ENCODE measurements at regions not wholly inside any gene's neighbourhood (a gene's known extent, or its start where the extent isn't known, plus 50 kb on each side); places are given as distances from the start of the nearest gene placed in this dataset.

DNA sequence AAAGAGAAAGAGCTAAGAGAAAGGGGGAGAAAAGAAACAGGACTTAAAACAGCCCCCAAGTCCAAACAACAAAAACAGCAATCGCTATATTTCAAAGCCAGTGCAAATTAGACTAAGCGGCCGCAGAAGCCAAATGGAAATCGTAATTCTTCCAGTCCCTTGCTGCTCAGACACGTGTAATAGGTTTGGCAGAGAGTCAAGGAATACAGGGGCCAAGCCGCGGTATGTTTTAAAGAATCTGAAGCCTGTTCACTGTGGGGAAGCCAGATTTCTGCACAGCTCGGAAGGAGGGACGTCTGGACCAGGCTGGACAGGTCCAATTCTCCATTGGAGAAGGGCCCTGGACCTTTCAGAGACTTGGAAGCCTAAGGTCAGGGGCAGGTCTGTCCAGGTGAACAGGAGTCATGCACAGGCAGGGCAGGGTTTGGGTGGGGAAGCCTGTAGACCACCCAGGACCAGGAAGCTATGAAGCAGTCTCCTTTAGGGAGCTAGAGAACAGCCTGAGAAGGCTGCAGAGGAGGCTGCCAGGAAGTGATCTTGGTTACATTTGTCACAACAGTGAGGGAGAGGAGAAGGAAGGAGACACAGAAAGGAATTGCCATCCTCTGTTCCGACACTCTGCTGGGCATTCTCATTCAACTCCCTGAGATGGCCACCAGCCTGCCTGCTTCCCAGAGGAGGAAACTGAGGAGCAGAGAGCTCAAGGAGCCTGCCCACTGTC lies 265.5 kb upstream of the ISX start:
- intact Hi-C loops (cut with micrococcal nuclease): no loop called here
- peaks cover 0 to 3% (median 0%) of the 10 kb centered on the region in 8 donors for H3K9me3 Mint-ChIP-seq
- H3K36me3 Mint-ChIP-seq: no peaks in the 10 kb centered on the region
- no peak for DNase-seq
- H3K27me3 Mint-ChIP-seq: peaks cover 0 to 6% of the 10 kb centered on the region in 2 donors
- Histone ChIP-seq H3K27ac (ENCODE audit: low read depth, low read length) (no peak overlapping the region), H3K9me3 (ENCODE audit: control insufficient read depth in 1 of 2, low read length in 2 of 2) (no peaks in the 10 kb centered on the region), H3K4me3 (ENCODE audit: low read length in 2 of 2) (no peak overlapping the region), H3K27me3 (ENCODE audit: insufficient read depth, low read length) (no peaks in the 10 kb centered on the region), H3K36me3 (ENCODE audit: insufficient read depth, low read length) (no peaks in the 10 kb centered on the region), H3K4me1 (ENCODE audit: insufficient read depth, low read length) (no peaks in the 10 kb centered on the region)
- ChIA-PET POLR2A (ENCODE audit: partially characterized antibody) (no interaction called here), CTCF (ENCODE audit: partially characterized antibody) (no interaction called here)
- H3K27ac Mint-ChIP-seq: no peak overlapping the region
- H3K4me1 Mint-ChIP-seq: no peaks in the 10 kb centered on the region
- H3K4me3 Mint-ChIP-seq: no peak overlapping the region

DNA sequence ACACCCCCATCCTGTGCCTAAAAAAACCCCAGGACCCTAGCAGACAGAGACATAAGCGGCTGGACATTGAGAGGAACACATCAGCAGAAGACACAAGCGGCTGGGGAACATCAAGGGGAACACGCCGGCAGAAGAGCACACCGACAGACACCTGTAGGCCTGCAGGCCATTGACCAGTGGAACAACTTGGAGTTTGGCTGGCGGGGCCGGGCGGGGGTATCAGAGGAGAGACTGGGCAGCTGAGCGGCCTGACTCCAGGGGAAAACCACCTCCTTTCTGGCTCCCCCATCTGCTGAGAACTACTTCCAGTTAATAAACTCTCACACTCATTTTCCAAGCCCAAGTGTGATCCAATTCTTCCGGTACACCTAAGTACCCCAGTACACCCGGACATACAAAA lies 264.7 kb upstream of the ISX start:
- Histone ChIP-seq H3K36me3 (ENCODE audit: insufficient read depth, low read length) (no peaks in the 10 kb centered on the region), H3K4me3 (ENCODE audit: low read length in 2 of 2) (no peak overlapping the region), H3K9me3 (ENCODE audit: control insufficient read depth in 1 of 2, low read length in 2 of 2) (no peaks in the 10 kb centered on the region), H3K27me3 (ENCODE audit: insufficient read depth, low read length) (no peaks in the 10 kb centered on the region), H3K27ac (ENCODE audit: low read depth, low read length) (no peak overlapping the region), H3K4me1 (ENCODE audit: insufficient read depth, low read length) (no peaks in the 10 kb centered on the region)
- intact Hi-C loops (cut with micrococcal nuclease): no loop called here
- DNase-seq: no peak
- Mint-ChIP-seq H3K27ac (no peak overlapping the region), H3K27me3 (peaks cover 0 to 6% of the 10 kb centered on the region in 2 donors), H3K9me3 (peaks cover 0 to 3% (median 0%) of the 10 kb centered on the region in 8 donors), H3K36me3 (no peaks in the 10 kb centered on the region), H3K4me1 (no peaks in the 10 kb centered on the region), H3K4me3 (no peak overlapping the region)
- POLR2A ChIA-PET (ENCODE audit: partially characterized antibody): no interaction called here
- CTCF ChIA-PET (ENCODE audit: partially characterized antibody): no interaction called here

DNA sequence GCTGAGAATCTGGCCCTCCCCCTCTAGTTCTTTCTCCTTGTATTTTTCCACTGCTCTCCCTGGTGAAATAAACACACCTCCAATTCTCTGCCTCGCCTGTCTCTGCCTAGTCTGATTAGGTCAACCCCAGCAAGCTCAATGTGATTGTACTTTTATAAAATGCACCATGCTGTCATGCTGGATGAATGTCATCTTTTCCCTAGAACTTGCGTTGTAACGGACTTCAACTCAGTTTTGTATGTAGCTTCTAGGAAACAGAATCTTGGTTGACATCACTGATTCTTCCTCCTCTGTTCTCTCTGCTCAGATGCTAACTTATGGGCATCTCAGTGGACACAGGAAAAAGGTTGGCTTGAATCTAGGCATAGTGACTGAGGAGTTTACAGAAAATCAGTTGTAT lies 261.9 kb upstream of the ISX start:
- Mint-ChIP-seq H3K27me3 (peaks cover 6 to 9% of the 10 kb centered on the region in 2 donors), H3K36me3 (no peaks in the 10 kb centered on the region), H3K9me3 (peaks cover 0 to 7% (median 0%) of the 10 kb centered on the region in 8 donors), H3K4me1 (no peaks in the 10 kb centered on the region), H3K4me3 (no peak overlapping the region), H3K27ac (no peak overlapping the region)
- H3K27ac ChIP-seq (ENCODE audit: low read depth, low read length): no peak overlapping the region
- no peaks in the 10 kb centered on the region for H3K4me1 ChIP-seq (ENCODE audit: insufficient read depth, low read length)
- ChIA-PET POLR2A (ENCODE audit: partially characterized antibody) (no interaction called here), CTCF (ENCODE audit: partially characterized antibody) (no interaction called here)
- H3K9me3 ChIP-seq (ENCODE audit: control insufficient read depth in 1 of 2, low read length in 2 of 2): no peaks in the 10 kb centered on the region
- H3K36me3 ChIP-seq (ENCODE audit: insufficient read depth, low read length): no peaks in the 10 kb centered on the region
- DNase-seq: no peak
- intact Hi-C loops (cut with micrococcal nuclease): no loop called here
- H3K4me3 ChIP-seq (ENCODE audit: low read length in 2 of 2): no peak overlapping the region
- H3K27me3 ChIP-seq (ENCODE audit: insufficient read depth, low read length): no peaks in the 10 kb centered on the region

DNA sequence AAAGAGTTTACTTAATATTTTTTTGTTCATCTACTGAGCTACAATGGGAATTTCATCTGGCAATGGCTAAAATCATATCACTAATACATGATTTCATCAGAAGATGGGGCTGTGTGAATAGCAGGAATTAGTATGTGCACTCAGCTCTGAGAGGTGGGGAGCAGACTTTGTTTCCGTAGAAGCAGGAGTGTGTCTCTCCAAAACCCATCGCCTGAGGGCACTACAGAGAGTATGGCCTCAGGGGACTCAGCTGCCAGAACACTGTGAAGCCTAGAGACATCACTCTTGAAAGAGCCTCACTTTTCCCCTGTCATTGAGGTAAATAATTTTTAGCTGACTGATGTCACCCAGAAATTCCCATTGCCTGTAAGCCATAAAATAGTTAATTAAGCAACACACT lies 261.4 kb upstream of the ISX start:
- Mint-ChIP-seq H3K27me3 (peaks cover 6 to 8% of the 10 kb centered on the region in 2 donors), H3K4me1 (no peaks in the 10 kb centered on the region), H3K4me3 (no peak overlapping the region), H3K36me3 (no peaks in the 10 kb centered on the region), H3K27ac (no peak overlapping the region), H3K9me3 (peaks cover 0 to 7% (median under 1%) of the 10 kb centered on the region in 8 donors)
- Histone ChIP-seq H3K4me1 (ENCODE audit: insufficient read depth, low read length) (no peaks in the 10 kb centered on the region), H3K36me3 (ENCODE audit: insufficient read depth, low read length) (no peaks in the 10 kb centered on the region), H3K9me3 (ENCODE audit: control insufficient read depth in 1 of 2, low read length in 2 of 2) (no peaks in the 10 kb centered on the region), H3K27ac (ENCODE audit: low read depth, low read length) (no peak overlapping the region), H3K27me3 (ENCODE audit: insufficient read depth, low read length) (no peaks in the 10 kb centered on the region), H3K4me3 (ENCODE audit: low read length in 2 of 2) (no peak overlapping the region)
- intact Hi-C loops (cut with micrococcal nuclease): no loop called here
- ChIA-PET POLR2A (ENCODE audit: partially characterized antibody) (no interaction called here), CTCF (ENCODE audit: partially characterized antibody) (no interaction called here)
- no peak for DNase-seq

DNA sequence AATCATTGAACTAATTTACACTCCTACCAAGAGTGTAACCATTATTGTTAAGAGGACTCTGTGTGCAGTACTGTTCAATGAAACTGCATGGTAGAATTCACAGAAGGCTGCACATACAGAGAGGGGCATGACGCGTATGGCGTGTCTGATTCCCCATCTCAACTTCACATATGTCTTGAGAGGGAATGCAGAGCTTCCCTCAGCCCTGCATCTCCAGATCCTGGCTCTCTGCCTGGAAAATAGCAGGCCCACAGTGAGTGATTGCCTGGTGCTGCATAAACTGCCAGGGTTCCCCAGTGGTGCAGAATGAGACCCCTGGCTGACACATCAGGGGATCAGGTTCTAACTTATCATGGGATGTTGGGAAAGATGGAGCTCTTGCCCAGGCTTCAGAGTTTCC lies 260.2 kb upstream of the ISX start:
- Mint-ChIP-seq H3K9me3 (peaks cover 0 to 7% (median under 1%) of the 10 kb centered on the region in 8 donors), H3K4me1 (no peaks in the 10 kb centered on the region), H3K27me3 (peaks cover 6 to 8% of the 10 kb centered on the region in 2 donors), H3K36me3 (no peaks in the 10 kb centered on the region), H3K27ac (no peak overlapping the region), H3K4me3 (no peak overlapping the region)
- intact Hi-C loops (cut with micrococcal nuclease): no loop called here
- H3K36me3 ChIP-seq (ENCODE audit: insufficient read depth, low read length): no peaks in the 10 kb centered on the region
- no peaks in the 10 kb centered on the region for H3K4me1 ChIP-seq (ENCODE audit: insufficient read depth, low read length)
- H3K27me3 ChIP-seq (ENCODE audit: insufficient read depth, low read length): no peaks in the 10 kb centered on the region
- no peak overlapping the region for H3K4me3 ChIP-seq (ENCODE audit: low read length in 2 of 2)
- DNase-seq: no peak
- ChIA-PET CTCF (ENCODE audit: partially characterized antibody) (no interaction called here), POLR2A (ENCODE audit: partially characterized antibody) (no interaction called here)
- no peak overlapping the region for H3K27ac ChIP-seq (ENCODE audit: low read depth, low read length)
- H3K9me3 ChIP-seq (ENCODE audit: control insufficient read depth in 1 of 2, low read length in 2 of 2): no peaks in the 10 kb centered on the region

DNA sequence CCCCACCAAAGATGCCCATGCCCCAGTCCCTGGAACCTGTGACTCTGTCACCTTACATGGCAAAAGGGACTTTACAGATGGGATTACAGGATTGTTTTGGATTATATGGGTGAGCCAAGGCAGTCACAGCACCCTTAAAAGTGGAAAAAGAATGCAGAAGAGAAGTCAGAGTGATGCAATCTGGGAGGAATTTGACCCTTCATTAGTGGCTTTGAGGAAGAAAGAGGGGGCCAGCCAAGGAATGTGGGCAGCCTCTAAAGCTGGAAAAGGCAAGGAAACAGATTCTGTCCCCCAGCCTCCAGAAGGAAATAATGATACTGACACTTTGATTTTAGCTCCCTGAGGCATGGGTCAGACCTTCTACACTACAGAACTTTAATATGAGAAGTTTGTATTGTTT lies 257.3 kb upstream of the ISX start:
- no peaks in the 10 kb centered on the region for H3K4me1 Mint-ChIP-seq
- H3K36me3 Mint-ChIP-seq: no peaks in the 10 kb centered on the region
- Histone ChIP-seq H3K36me3 (ENCODE audit: insufficient read depth, low read length) (no peaks in the 10 kb centered on the region), H3K9me3 (ENCODE audit: control insufficient read depth in 1 of 2, low read length in 2 of 2) (no peaks in the 10 kb centered on the region), H3K4me3 (ENCODE audit: low read length in 2 of 2) (no peak overlapping the region), H3K4me1 (ENCODE audit: insufficient read depth, low read length) (no peaks in the 10 kb centered on the region), H3K27me3 (ENCODE audit: insufficient read depth, low read length) (no peaks in the 10 kb centered on the region), H3K27ac (ENCODE audit: low read depth, low read length) (no peak overlapping the region)
- H3K27ac Mint-ChIP-seq: no peak overlapping the region
- peaks cover 0 to 4% (median 1%) of the 10 kb centered on the region in 8 donors for H3K9me3 Mint-ChIP-seq
- intact Hi-C loops (cut with micrococcal nuclease): no loop called here
- ChIA-PET CTCF (ENCODE audit: partially characterized antibody) (interaction anchor here (0.5 kb wide), 1 partner anchor 1762 kb away, joined by 5 read pairs; no protein-coding TSS in a partner anchor), POLR2A (ENCODE audit: partially characterized antibody) (no interaction called here)
- H3K27me3 Mint-ChIP-seq: peaks cover 6 to 7% of the 10 kb centered on the region in 2 donors
- no peak overlapping the region for H3K4me3 Mint-ChIP-seq
- no peak for DNase-seq

DNA sequence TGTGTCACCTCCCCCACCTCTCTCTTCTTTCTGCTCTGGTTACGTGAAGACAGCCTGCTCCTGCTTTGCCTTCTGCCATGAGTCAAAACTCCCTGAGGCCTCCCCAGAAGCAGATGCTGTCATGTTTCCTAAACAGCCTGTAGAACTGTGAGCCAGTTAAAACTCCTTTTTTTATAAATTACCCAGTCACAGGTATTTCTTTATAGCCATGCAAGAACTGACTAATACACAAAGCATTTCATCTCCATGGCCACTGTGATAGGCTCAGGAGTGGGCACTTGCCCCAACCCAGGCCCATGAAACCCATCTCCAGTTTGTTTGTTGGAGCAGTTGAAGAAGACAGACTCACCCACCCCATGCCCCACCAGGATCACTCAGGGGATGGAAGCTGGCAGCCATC lies 253.3 kb upstream of the ISX start:
- intact Hi-C loops (cut with micrococcal nuclease): no loop called here
- CTCF ChIA-PET (ENCODE audit: partially characterized antibody): no interaction called here
- POLR2A ChIA-PET (ENCODE audit: partially characterized antibody): no interaction called here
- Histone ChIP-seq H3K36me3 (ENCODE audit: insufficient read depth, low read length) (no peaks in the 10 kb centered on the region), H3K4me1 (ENCODE audit: insufficient read depth, low read length) (no peaks in the 10 kb centered on the region), H3K27ac (ENCODE audit: low read depth, low read length) (no peak overlapping the region), H3K4me3 (ENCODE audit: low read length in 2 of 2) (no peak overlapping the region), H3K9me3 (ENCODE audit: control insufficient read depth in 1 of 2, low read length in 2 of 2) (no peaks in the 10 kb centered on the region), H3K27me3 (ENCODE audit: insufficient read depth, low read length) (no peaks in the 10 kb centered on the region)
- Mint-ChIP-seq H3K9me3 (peaks cover 0 to 14% (median 7%) of the 10 kb centered on the region in 8 donors), H3K4me3 (no peak overlapping the region), H3K27me3 (peaks cover 4 to 6% of the 10 kb centered on the region in 2 donors), H3K27ac (no peak overlapping the region), H3K4me1 (no peaks in the 10 kb centered on the region), H3K36me3 (no peaks in the 10 kb centered on the region)
- no peak for DNase-seq

All from CD4-positive, alpha-beta memory T cell (primary cell).